ENCODE measurements at regions not wholly inside any gene's neighbourhood (a gene's known extent, or its start where the extent isn't known, plus 50 kb on each side); places are given as distances from the start of the nearest gene placed in this dataset.

GRCh38 chr12:125852116-125852515 is 786.9 kb downstream of the AACS start:
- no peak overlapping the region for H3K4me3 ChIP-seq (ENCODE audit: low read length)
- DNase-seq (ENCODE audit: low read depth), result no peak
- no peak for TF ChIP-seq CTCF (IDR thresholded peaks at IDR 0.05; ENCODE audit: insufficient read depth, low read depth, low read length, missing control alignments)

- no peak for DNase-seq (ENCODE audit: low read depth)
- TF ChIP-seq CTCF (IDR thresholded peaks at IDR 0.05; ENCODE audit: insufficient read depth, low read depth, low read length, missing control alignments), result no peak
- no peak overlapping the region for H3K4me3 ChIP-seq (ENCODE audit: low read length)
These were observed 787.4 kb downstream of the AACS start for GRCh38 chr12:125852679-125853078.

- no peak overlapping the region for H3K4me3 ChIP-seq (ENCODE audit: low read length)
- DNase-seq (ENCODE audit: low read depth), result no peak
- TF ChIP-seq CTCF (IDR thresholded peaks at IDR 0.05; ENCODE audit: insufficient read depth, low read depth, low read length, missing control alignments), result no peak
These were observed 788.4 kb downstream of the AACS start for GRCh38 chr12:125853670-125854069.

GRCh38 chr12:125856366-125856765 is 791.1 kb downstream of the AACS start:
- no peak for DNase-seq (ENCODE audit: low read depth)
- TF ChIP-seq CTCF (IDR thresholded peaks at IDR 0.05; ENCODE audit: insufficient read depth, low read depth, low read length, missing control alignments), result no peak
- no peak overlapping the region for H3K4me3 ChIP-seq (ENCODE audit: low read length)

GRCh38 chr12:125856896-125857295 is 791.7 kb downstream of the AACS start:
- H3K4me3 ChIP-seq (ENCODE audit: low read length), result no peak overlapping the region
- no peak for TF ChIP-seq CTCF (IDR thresholded peaks at IDR 0.05; ENCODE audit: insufficient read depth, low read depth, low read length, missing control alignments)
- no peak for DNase-seq (ENCODE audit: low read depth)

- H3K4me3 ChIP-seq (ENCODE audit: low read length), result no peak overlapping the region
- DNase-seq (ENCODE audit: low read depth), result no peak
- TF ChIP-seq CTCF (IDR thresholded peaks at IDR 0.05; ENCODE audit: insufficient read depth, low read depth, low read length, missing control alignments), result no peak
These were observed 795.5 kb downstream of the AACS start for GRCh38 chr12:125860672-125861288.

All from epithelial cell of esophagus (primary cell).